SU-DHL-6 (cell line): ENCODE measurements at regions not wholly inside any gene's neighbourhood (a gene's known extent, or its start where the extent isn't known, plus 50 kb on each side); places are given as distances from the start of the nearest gene placed in this dataset.

Source experiments
- H2AFZ ChIP-seq: fragments of 200-600 bp; sonication (generic); 2 replicates; pipeline ENCODE4 v1.6.1; 2014; ENCODE audit warnings: low read depth, mild to moderate bottlenecking, moderate library complexity, mixed read lengths, antibody characterized with exemption, low read length; ENCODE audit not compliant: severe bottlenecking
- H3F3A ChIP-seq: fragments of 200-600 bp; shearing (Covaris generic); 2 replicates; pipeline ENCODE4 v1.6.0; 2016; ENCODE audit warnings: antibody characterized with exemption, mild to moderate bottlenecking; ENCODE audit not compliant: insufficient read depth
- H3K27ac ChIP-seq: fragments of 200-600 bp; sonication (generic); 2 replicates; pipeline ENCODE4 v1.5.1; 2016; ENCODE audit warnings: low read depth, mild to moderate bottlenecking, low read length, moderate library complexity, mixed read lengths
- H3K27me3 ChIP-seq: fragments of 200-600 bp; sonication (generic), shearing (Covaris generic); 2 replicates; pipeline ENCODE4 v1.6.0; 2014; ENCODE audit warnings: mild to moderate bottlenecking, low read length
- H3K36me3 ChIP-seq: fragments of 200-600 bp; sonication (generic); 2 replicates; pipeline ENCODE4 v1.6.1; 2014; ENCODE audit warnings: mild to moderate bottlenecking, low read length, mixed read lengths
- H3K4me2 ChIP-seq: fragments of 300-600, 200-600 bp; shearing (Covaris generic), sonication (generic); 2 replicates; pipeline ENCODE4 v1.6.0; 2014; ENCODE audit warnings: low read length, low read depth, mild to moderate bottlenecking; ENCODE audit not compliant: poor library complexity, severe bottlenecking
- H3K4me3 ChIP-seq: fragments of 200-600 bp; sonication (generic); 2 replicates; pipeline ENCODE4 v1.5.1; 2014; ENCODE audit warnings: antibody characterized with exemption, low read length, mild to moderate bottlenecking, mixed read lengths; ENCODE audit not compliant: insufficient read depth, poor library complexity, severe bottlenecking
- H3K79me2 ChIP-seq: fragments of 200-600 bp; sonication (generic); 2 replicates; pipeline ENCODE4 v1.6.1; 2014; ENCODE audit warnings: mild to moderate bottlenecking, low read length, moderate library complexity; ENCODE audit not compliant: insufficient read depth
- H3K9ac ChIP-seq: fragments of 200-600 bp; sonication (generic); 2 replicates; pipeline ENCODE4 v1.7.0; 2014; ENCODE audit warnings: mild to moderate bottlenecking, low read length
- H3K9me2 ChIP-seq: fragments of 200-600 bp; sonication (generic); replicated peaks from 2 replicates; pipeline ENCODE4 v1.6.1; 2014; ENCODE audit warnings: low read length; ENCODE audit not compliant: insufficient read depth
- H3K9me3 ChIP-seq: fragments of 200-600 bp; sonication (generic); 2 replicates; pipeline ENCODE4 v1.6.1; 2014; ENCODE audit warnings: low read length, mixed read lengths; ENCODE audit not compliant: insufficient read depth
- H4K20me1 ChIP-seq: fragments of 200-600 bp; sonication (generic); 2 replicates; pipeline ENCODE4 v1.6.1; 2014; ENCODE audit warnings: low read depth, mild to moderate bottlenecking, antibody characterized with exemption, low read length, moderate library complexity, mixed read lengths
- CTCF ChIP-seq: fragments of 200-600 bp; sonication (generic); IDR thresholded peaks from one replicate; pipeline ENCODE4 v1.5.1; 2017; ENCODE audit warnings: antibody characterized with exemption, mild to moderate bottlenecking, low read length, moderate library complexity; ENCODE audit not compliant: insufficient read depth, poor library complexity, severe bottlenecking
- EZH2phosphoT487 ChIP-seq: fragments of 200-600 bp; sonication (generic), shearing (Covaris generic); conservative IDR thresholded peaks from 2 replicates; pipeline ENCODE4 v1.6.1; 2018; ENCODE audit warnings: mild to moderate bottlenecking, antibody characterized with exemption, low read length, moderate library complexity, mixed read lengths

GRCh38 chr2:121049950-121050585 lies 234.9 kb downstream of the TFCP2L1 start:
- Histone ChIP-seq H3K79me2 (no peaks in the 10 kb centered on the region), H3K36me3 (no peaks in the 10 kb centered on the region), H3K9me3 (no peaks in the 10 kb centered on the region), H3F3A (no peaks in the 10 kb centered on the region), H3K4me2 (no peak overlapping the region), H2AFZ (no peak overlapping the region), H3K9me2 (no peaks in the 10 kb centered on the region), H3K27me3 (no peaks in the 10 kb centered on the region), H3K4me3 (no peak overlapping the region), H3K27ac (no peak overlapping the region), H4K20me1 (no peaks in the 10 kb centered on the region), H3K9ac (no peak overlapping the region)
- no peak for TF ChIP-seq EZH2phosphoT487
- TF ChIP-seq CTCF = no peak

GRCh38 chr2:121051311-121051710 lies 233.7 kb downstream of the TFCP2L1 start:
- Histone ChIP-seq H2AFZ (no peak overlapping the region), H3K9ac (no peak overlapping the region), H3K4me3 (no peak overlapping the region), H3K27ac (no peak overlapping the region), H3K27me3 (no peaks in the 10 kb centered on the region), H3K79me2 (no peaks in the 10 kb centered on the region), H3K4me2 (no peak overlapping the region), H3F3A (no peaks in the 10 kb centered on the region), H3K9me3 (no peaks in the 10 kb centered on the region), H4K20me1 (no peaks in the 10 kb centered on the region), H3K9me2 (no peaks in the 10 kb centered on the region), H3K36me3 (no peaks in the 10 kb centered on the region)
- no peak for TF ChIP-seq EZH2phosphoT487
- no peak for TF ChIP-seq CTCF

GRCh38 chr2:121052023-121052422 lies 233.0 kb downstream of the TFCP2L1 start:
- H3K27ac ChIP-seq = no peak overlapping the region
- no peak overlapping the region for H3K9ac ChIP-seq
- H3K9me3 ChIP-seq = no peaks in the 10 kb centered on the region
- H2AFZ ChIP-seq = no peak overlapping the region
- no peaks in the 10 kb centered on the region for H3K36me3 ChIP-seq
- no peaks in the 10 kb centered on the region for H3K79me2 ChIP-seq
- no peak overlapping the region for H3K4me2 ChIP-seq
- TF ChIP-seq CTCF = no peak
- TF ChIP-seq EZH2phosphoT487 = no peak
- H3K4me3 ChIP-seq = no peak overlapping the region
- H3F3A ChIP-seq = no peaks in the 10 kb centered on the region
- H4K20me1 ChIP-seq = no peaks in the 10 kb centered on the region
- H3K9me2 ChIP-seq = no peaks in the 10 kb centered on the region
- no peaks in the 10 kb centered on the region for H3K27me3 ChIP-seq
